IMR-90 (cell line): ENCODE measurements at regions not wholly inside any gene's neighbourhood (a gene's known extent, or its start where the extent isn't known, plus 50 kb on each side); places are given as distances from the start of the nearest gene placed in this dataset.

Experiments used
- ATAC-seq: fragments of 200-7000 bp; cut with Tn5 transposase; 2 replicates; pipeline ENCODE4 v1.9.1; 2020; ENCODE audit warnings: low read depth, mild to moderate bottlenecking, moderate library complexity
- BruUV-seq: library from RNA; stranded (reverse); fragments of 400-500 nt; replicated peaks from 2 replicates; lab custom pipeline; 2021; lab: Mats Ljungman, UMichigan
- CTCF ChIA-PET: fragments of 300-600 bp; formaldehyde crosslinking; extraction: SDS; loops from one replicate; lab custom pipeline; 2021; ENCODE audit warnings: antibody characterized with exemption; lab: Yijun Ruan, JAX
- POLR2A ChIA-PET: fragments of 300-600 bp; sonication (Branson Sonifier 250); formaldehyde crosslinking; loops from one replicate; lab custom pipeline; 2022; ENCODE audit warnings: antibody characterized with exemption; ENCODE audit not compliant: unreplicated experiment; lab: Charles Lee
- DNase-seq: peaks from one replicate; pipeline ENCODE4 v3.0.0; 2013
- H2AFZ ChIP-seq: replicated peaks from 2 replicates; pipeline ENCODE3; 2013; ENCODE audit warnings: low read length, mild to moderate bottlenecking; ENCODE audit not compliant: poor library complexity
- H2AK5ac ChIP-seq: 2 replicates; pipeline ENCODE4 v1.6.1; 2013; ENCODE audit warnings: low read depth, low read length, inconsistent platforms
- H2AK9ac ChIP-seq: replicated peaks from 2 replicates; pipeline ENCODE3; 2013; ENCODE audit warnings: mild to moderate bottlenecking, low read depth, low read length, moderate library complexity; ENCODE audit not compliant: poor library complexity
- H2BK120ac ChIP-seq: 2 replicates; pipeline ENCODE4 v1.6.1; 2013; ENCODE audit warnings: low read depth, low read length, inconsistent platforms
- H2BK15ac ChIP-seq: 3 replicates; pipeline ENCODE4 v1.6.1; 2013; ENCODE audit warnings: low read depth, low read length, inconsistent platforms
- H2BK20ac ChIP-seq: 2 replicates; pipeline ENCODE4 v1.6.1; 2013; ENCODE audit warnings: low read depth, mild to moderate bottlenecking, inconsistent platforms, low read length, moderate library complexity
- H2BK5ac ChIP-seq: 2 replicates; pipeline ENCODE4 v1.6.1; 2013; ENCODE audit warnings: mild to moderate bottlenecking, low read depth, low read length, inconsistent platforms; ENCODE audit not compliant: poor library complexity, severe bottlenecking
- H3K14ac ChIP-seq: replicated peaks from 2 replicates; pipeline ENCODE4 v1.6.1; 2013; ENCODE audit warnings: low read depth, low read length, inconsistent platforms
- H3K18ac ChIP-seq: 2 replicates; pipeline ENCODE4 v1.6.1; 2013; ENCODE audit warnings: low read depth, low read length, control low read depth
- H3K23ac ChIP-seq: 2 replicates; pipeline ENCODE4 v1.6.1; 2013; ENCODE audit warnings: low read depth, low read length, inconsistent platforms
- H3K27ac ChIP-seq: 2 replicates; pipeline ENCODE4 v1.5.1; 2013; ENCODE audit warnings: mild to moderate bottlenecking, control low read depth, low read length; ENCODE audit not compliant: insufficient read depth
- H3K27me3 ChIP-seq: 2 replicates; pipeline ENCODE4 v1.6.1; 2013; ENCODE audit warnings: low read length; ENCODE audit not compliant: control insufficient read depth, insufficient read depth
- H3K36me3 ChIP-seq: 2 replicates; pipeline ENCODE4 v1.6.1; 2013; ENCODE audit warnings: low read length, mixed read lengths; ENCODE audit not compliant: control insufficient read depth, insufficient read depth
- H3K4ac ChIP-seq: 2 replicates; pipeline ENCODE4 v1.6.1; 2013; ENCODE audit warnings: low read depth, low read length, inconsistent platforms
- H3K4me1 ChIP-seq: 2 replicates; pipeline ENCODE4 v1.6.1; 2013; ENCODE audit warnings: low read length, mixed read lengths; ENCODE audit not compliant: control insufficient read depth, insufficient read depth
- H3K4me2 ChIP-seq: 2 replicates; pipeline ENCODE4 v1.6.1; 2013; ENCODE audit warnings: low read depth, mild to moderate bottlenecking, control low read depth, low read length, moderate library complexity
- H3K4me3 ChIP-seq: 2 replicates; pipeline ENCODE4 v1.5.1; 2013; ENCODE audit warnings: low read depth, mild to moderate bottlenecking, control low read depth, low read length, moderate library complexity; ENCODE audit not compliant: insufficient read depth
- H3K56ac ChIP-seq: 2 replicates; pipeline ENCODE4 v1.6.1; 2013; ENCODE audit warnings: low read length, inconsistent platforms; ENCODE audit not compliant: insufficient read depth; ENCODE audit errors: extremely low read depth
- H3K79me1 ChIP-seq, 2 experiments: 2 replicates each; pipeline ENCODE4 v1.6.1; 2013; ENCODE audit warnings: low read length in 2 of 2, inconsistent platforms in 1 of 2, low read depth in 1 of 2
- H3K9ac ChIP-seq: 2 replicates; pipeline ENCODE4 v1.6.1; 2013; ENCODE audit warnings: low read depth, low read length, control low read depth
- H3K9me1 ChIP-seq: 2 replicates; pipeline ENCODE4 v1.6.1; 2013; ENCODE audit warnings: low read length, inconsistent platforms; ENCODE audit not compliant: insufficient read depth
- H3K9me3 ChIP-seq: 2 replicates; pipeline ENCODE4 v1.6.1; 2013; ENCODE audit warnings: low read length; ENCODE audit not compliant: control insufficient read depth, insufficient read depth
- H4K20me1 ChIP-seq: 2 replicates; pipeline ENCODE4 v1.6.1; 2013; ENCODE audit warnings: low read length, inconsistent platforms; ENCODE audit not compliant: insufficient read depth
- H4K5ac ChIP-seq: 2 replicates; pipeline ENCODE4 v1.6.1; 2013; ENCODE audit warnings: mild to moderate bottlenecking, low read depth, low read length, control low read depth
- H4K8ac ChIP-seq, 2 experiments: 2 replicates each; pipeline ENCODE4 v1.6.1; 2013; ENCODE audit warnings: low read depth in 2 of 2, low read length in 2 of 2, control low read depth in 1 of 2, inconsistent platforms in 1 of 2
- H4K91ac ChIP-seq: 2 replicates; pipeline ENCODE4 v1.6.1; 2013; ENCODE audit warnings: low read depth, low read length, inconsistent platforms; ENCODE audit not compliant: insufficient read depth
- BHLHE40 ChIP-seq: fragments of 150-350 bp; IDR thresholded peaks from 2 replicates; pipeline ENCODE4 v1.6.1; 2016; ENCODE audit warnings: mild to moderate bottlenecking, low read depth, low read length
- CEBPB ChIP-seq: IDR thresholded peaks from 2 replicates; pipeline ENCODE4 v1.6.1; 2012; ENCODE audit warnings: low read depth, low read length, improper control_type of control experiment
- CHD1 ChIP-seq: IDR thresholded peaks from 2 replicates; pipeline ENCODE4 v1.6.1; 2012; ENCODE audit warnings: low read depth, low read length, improper control_type of control experiment
- CTCF ChIP-seq: conservative IDR thresholded peaks from 2 replicates; pipeline ENCODE4 v1.5.1; 2012; ENCODE audit warnings: mild to moderate bottlenecking, low read depth, low read length, improper control_type of control experiment
- ELK1 ChIP-seq: fragments of 150-350 bp; IDR thresholded peaks from 2 replicates; pipeline ENCODE4 v1.6.1; 2016; ENCODE audit warnings: low read depth, mild to moderate bottlenecking, low read length, moderate library complexity, borderline replicate concordance
- FOS ChIP-seq: fragments of 150-350 bp; IDR thresholded peaks from 2 replicates; pipeline ENCODE4 v1.6.1; 2016; ENCODE audit warnings: low read depth, low read length
- MAFK ChIP-seq: IDR thresholded peaks from 2 replicates; pipeline ENCODE4 v1.6.1; 2012; ENCODE audit warnings: low read depth, low read length, improper control_type of control experiment
- MAZ ChIP-seq: IDR thresholded peaks from 2 replicates; pipeline ENCODE4 v1.6.1; 2012; ENCODE audit warnings: low read depth, mild to moderate bottlenecking, low read length, improper control_type of control experiment, moderate library complexity, borderline replicate concordance
- MXI1 ChIP-seq: IDR thresholded peaks from 2 replicates; pipeline ENCODE4 v1.6.1; 2012; ENCODE audit warnings: low read depth, mild to moderate bottlenecking, low read length, moderate library complexity, borderline replicate concordance
- NFE2L2 ChIP-seq: fragments of 150-350 bp; IDR thresholded peaks from 2 replicates; pipeline ENCODE4 v1.6.1; 2016; ENCODE audit warnings: low read depth, mild to moderate bottlenecking, low read length
- POLR2A ChIP-seq: IDR thresholded peaks from 2 replicates; pipeline ENCODE4 v1.6.1; 2012; ENCODE audit warnings: mild to moderate bottlenecking, low read depth, low read length
- RAD21 ChIP-seq: IDR thresholded peaks from 2 replicates; pipeline ENCODE4 v1.6.1; 2012; ENCODE audit warnings: low read length, improper control_type of control experiment
- RCOR1 ChIP-seq: IDR thresholded peaks from 2 replicates; pipeline ENCODE4 v1.6.1; 2012; ENCODE audit warnings: mild to moderate bottlenecking, low read length, improper control_type of control experiment; ENCODE audit not compliant: insufficient replicate concordance
- RFX5 ChIP-seq: IDR thresholded peaks from 2 replicates; pipeline ENCODE4 v1.8.0; 2012; ENCODE audit warnings: low read depth, mild to moderate bottlenecking, low read length, moderate library complexity
- SMC3 ChIP-seq: fragments of 150-350 bp; IDR thresholded peaks from 2 replicates; pipeline ENCODE4 v1.6.1; 2016; ENCODE audit warnings: low read depth, mild to moderate bottlenecking, antibody characterized with exemption, low read length, moderate library complexity
- USF2 ChIP-seq: fragments of 150-350 bp; IDR thresholded peaks from 2 replicates; pipeline ENCODE4 v1.6.1; 2017; ENCODE audit warnings: mild to moderate bottlenecking, antibody characterized with exemption, low read length, low read depth
- WGBS, 2 experiments: methylation state at CpG; one replicate each; pipeline versions ENCODE4 v1.1.5 to v1.1.7; 2013; ENCODE audit warnings: missing lambda C conversion rate in 2 of 2; ENCODE audit not compliant: insufficient read length in 1 of 2; ENCODE audit errors: extremely low coverage in 2 of 2; 5-methylcytosine and 5-hydroxymethylcytosine counted together
- dilution Hi-C: fragments of 300-500 bp; cut with HindIII; formaldehyde crosslinking; loops from one replicate; pipeline ENCODE4 v1.14.3; 2018; ENCODE audit warnings: low sequenced_read_pairs; ENCODE audit not compliant: unreplicated experiment
- in situ Hi-C: fragments of 300-500 bp; cut with MboI; formaldehyde crosslinking; loops from 3 replicates; pipeline ENCODE4 v1.14.3; 2019; ENCODE audit warnings: low sequenced_read_pairs, inconsistent platforms, mixed read lengths
- intact Hi-C: fragments of 100-400 bp; cut with micrococcal nuclease; formaldehyde crosslinking; loops from 2 replicates; pipeline ENCODE4 v1.10.0; 2022

GRCh38 chr2:41697389-41697788 is 350.4 kb upstream of the PKDCC start:
- peaks cover 6% of the 10 kb centered on the region; the same call in 1 of the 2 replicates for H3K27me3 ChIP-seq
- dilution Hi-C loops, result no loop called here
- H3K36me3 ChIP-seq, result no peaks in the 10 kb centered on the region
- TF ChIP-seq CEBPB, result no peak
- no peak for TF ChIP-seq RAD21
- TF ChIP-seq BHLHE40, result no peak
- no peak for TF ChIP-seq MAFK
- TF ChIP-seq CTCF, result no peak
- TF ChIP-seq SMC3, result no peak
- TF ChIP-seq NFE2L2, result no peak
- no peak for TF ChIP-seq MXI1
- TF ChIP-seq USF2, result no peak
- no peak for TF ChIP-seq CHD1
- TF ChIP-seq POLR2A, result no peak
- no peak for TF ChIP-seq MAZ
- no peak for TF ChIP-seq FOS
- no peak for TF ChIP-seq RCOR1
- TF ChIP-seq ELK1, result no peak
- TF ChIP-seq RFX5, result no peak
- intact Hi-C loops, result no loop called here
- no peak overlapping the region for H2AK9ac ChIP-seq
- no peak for ATAC-seq
- H2AK5ac ChIP-seq, result no peak overlapping the region
- no peaks in the 10 kb centered on the region for H4K20me1 ChIP-seq
- BruUV-seq, result no TSS peak
- no peak overlapping the region for H3K18ac ChIP-seq
- H2BK120ac ChIP-seq, result no peak overlapping the region
- no peaks in the 10 kb centered on the region for H3K4me1 ChIP-seq
- H3K9me3 ChIP-seq, result no peaks in the 10 kb centered on the region
- H2BK5ac ChIP-seq, result no peak overlapping the region
- H2BK20ac ChIP-seq, result no peak overlapping the region
- in situ Hi-C loops, result no loop called here
- no peak overlapping the region for H2AFZ ChIP-seq
- no peak overlapping the region for H4K8ac ChIP-seq
- no peak overlapping the region for H3K9ac ChIP-seq
- WGBS, 2 experiments, result 82% methylated on average over 14 of the region's 36 CpGs; no CpG with 5 or more reads in 1 of the 2 experiments
- no peak overlapping the region for H3K4me2 ChIP-seq
- DNase-seq, result no peak
- no peaks in the 10 kb centered on the region for H3K9me1 ChIP-seq
- no peaks in the 10 kb centered on the region for H3K79me1 ChIP-seq
- no peak overlapping the region for H3K56ac ChIP-seq
- H4K5ac ChIP-seq, result no peak overlapping the region
- no peak overlapping the region for H3K4ac ChIP-seq
- ChIA-PET POLR2A (no interaction called here), CTCF (no interaction called here)
- H3K23ac ChIP-seq, result no peak overlapping the region
- no peak overlapping the region for H2BK15ac ChIP-seq
- no peak overlapping the region for H3K4me3 ChIP-seq
- no peak overlapping the region for H3K27ac ChIP-seq
- H4K91ac ChIP-seq, result no peak overlapping the region
- H3K14ac ChIP-seq, result no peak overlapping the region
